ENCODE measurements at regions not wholly inside any gene's neighbourhood (a gene's known extent, or its start where the extent isn't known, plus 50 kb on each side); places are given as distances from the start of the nearest gene placed in this dataset.
"Not testable (repeated sequence)": the region's sequence is repeated elsewhere in the genome, so short reads cannot be mapped to it uniquely, and the experiment has no call there.

- intact Hi-C loops (cut with micrococcal nuclease; ENCODE audit: unreplicated experiment): no loop called here
- Histone ChIP-seq H3K36me3 (ENCODE audit: insufficient read depth, low read length, poor library complexity, severe bottlenecking) (no peaks in the 10 kb centered on the region), H3K4me1 (ENCODE audit: insufficient read depth, low read length, poor library complexity, severe bottlenecking) (peaks cover 12% of the 10 kb centered on the region), H3K27ac (ENCODE audit: low read depth, low read length, poor library complexity, severe bottlenecking) (no peak overlapping the region), H3K9me3 (ENCODE audit: low read depth, low read length, poor library complexity, severe bottlenecking) (no peaks in the 10 kb centered on the region), H3K4me3 (ENCODE audit: low read depth, low read length, poor library complexity, severe bottlenecking) (no peak overlapping the region), H3K27me3 (replicated peaks; ENCODE audit: insufficient read depth, low read depth, low read length, poor library complexity) (no peaks in the 10 kb centered on the region)
- TF ChIP-seq EZH2 (IDR thresholded peaks at IDR 0.05; ENCODE audit: borderline replicate concordance, low read depth, low read length, poor library complexity, severe bottlenecking) (no peak), CTCF (conservative IDR thresholded peaks at IDR 0.05; ENCODE audit: low read depth, low read length) (no peak)
- ChIA-PET POLR2A (ENCODE audit: low non-redundant PET) (no interaction called here), CTCF (no interaction called here)
- DNase-seq (ENCODE audit: low spot score): no peak
- BruUV-seq (replicated peaks): no TSS peak
Observed at GRCh38 chr2:7161501-7161900, 244.3 kb downstream of the RNF144A start.

GRCh38 chr2:7165736-7166135 lies 248.5 kb downstream of the RNF144A start:
- Histone ChIP-seq H3K4me3 (ENCODE audit: low read depth, low read length, poor library complexity, severe bottlenecking) (no peak overlapping the region), H3K27me3 (replicated peaks; ENCODE audit: insufficient read depth, low read depth, low read length, poor library complexity) (no peaks in the 10 kb centered on the region), H3K27ac (ENCODE audit: low read depth, low read length, poor library complexity, severe bottlenecking) (no peak overlapping the region), H3K4me1 (ENCODE audit: insufficient read depth, low read length, poor library complexity, severe bottlenecking) (peaks cover 20% of the 10 kb centered on the region), H3K36me3 (ENCODE audit: insufficient read depth, low read length, poor library complexity, severe bottlenecking) (no peaks in the 10 kb centered on the region), H3K9me3 (ENCODE audit: low read depth, low read length, poor library complexity, severe bottlenecking) (no peaks in the 10 kb centered on the region)
- TF ChIP-seq CTCF (conservative IDR thresholded peaks at IDR 0.05; ENCODE audit: low read depth, low read length): no peak
- TF ChIP-seq EZH2 (IDR thresholded peaks at IDR 0.05; ENCODE audit: borderline replicate concordance, low read depth, low read length, poor library complexity, severe bottlenecking): no peak
- POLR2A ChIA-PET (ENCODE audit: low non-redundant PET): no interaction called here
- intact Hi-C loops (cut with micrococcal nuclease; ENCODE audit: unreplicated experiment): no loop called here
- DNase-seq (ENCODE audit: low spot score): no peak
- no TSS peak for BruUV-seq (replicated peaks)
- CTCF ChIA-PET: no interaction called here

GRCh38 chr2:7167801-7168411 lies 250.7 kb downstream of the RNF144A start:
- Histone ChIP-seq H3K4me3 (ENCODE audit: low read depth, low read length, poor library complexity, severe bottlenecking) (no peak overlapping the region), H3K9me3 (ENCODE audit: low read depth, low read length, poor library complexity, severe bottlenecking) (no peaks in the 10 kb centered on the region), H3K36me3 (ENCODE audit: insufficient read depth, low read length, poor library complexity, severe bottlenecking) (no peaks in the 10 kb centered on the region), H3K4me1 (ENCODE audit: insufficient read depth, low read length, poor library complexity, severe bottlenecking) (peaks cover 20% of the 10 kb centered on the region), H3K27ac (ENCODE audit: low read depth, low read length, poor library complexity, severe bottlenecking) (no peak overlapping the region), H3K27me3 (replicated peaks; ENCODE audit: insufficient read depth, low read depth, low read length, poor library complexity) (no peaks in the 10 kb centered on the region)
- DNase-seq (ENCODE audit: low spot score): no peak
- no peak for TF ChIP-seq EZH2 (IDR thresholded peaks at IDR 0.05; ENCODE audit: borderline replicate concordance, low read depth, low read length, poor library complexity, severe bottlenecking)
- intact Hi-C loops (cut with micrococcal nuclease; ENCODE audit: unreplicated experiment): no loop called here
- no TSS peak for BruUV-seq (replicated peaks)
- CTCF ChIA-PET: no interaction called here
- POLR2A ChIA-PET (ENCODE audit: low non-redundant PET): no interaction called here

- POLR2A ChIA-PET (ENCODE audit: low non-redundant PET): no interaction called here
- BruUV-seq (replicated peaks): no TSS peak
- Histone ChIP-seq H3K27me3 (replicated peaks; ENCODE audit: insufficient read depth, low read depth, low read length, poor library complexity) (no peaks in the 10 kb centered on the region), H3K27ac (ENCODE audit: low read depth, low read length, poor library complexity, severe bottlenecking) (no peak overlapping the region), H3K4me3 (ENCODE audit: low read depth, low read length, poor library complexity, severe bottlenecking) (no peak overlapping the region), H3K9me3 (ENCODE audit: low read depth, low read length, poor library complexity, severe bottlenecking) (no peaks in the 10 kb centered on the region), H3K4me1 (ENCODE audit: insufficient read depth, low read length, poor library complexity, severe bottlenecking) (peaks cover 20% of the 10 kb centered on the region), H3K36me3 (ENCODE audit: insufficient read depth, low read length, poor library complexity, severe bottlenecking) (no peaks in the 10 kb centered on the region)
- DNase-seq (ENCODE audit: low spot score): no peak
- CTCF ChIA-PET: no interaction called here
- no peak for TF ChIP-seq EZH2 (IDR thresholded peaks at IDR 0.05; ENCODE audit: borderline replicate concordance, low read depth, low read length, poor library complexity, severe bottlenecking)
- TF ChIP-seq CTCF (conservative IDR thresholded peaks at IDR 0.05; ENCODE audit: low read depth, low read length): no peak
- intact Hi-C loops (cut with micrococcal nuclease; ENCODE audit: unreplicated experiment): no loop called here
Observed at GRCh38 chr2:7169593-7169992, 252.4 kb downstream of the RNF144A start.

- H3K36me3 ChIP-seq (ENCODE audit: insufficient read depth, low read length, poor library complexity, severe bottlenecking); H3K27me3 ChIP-seq (replicated peaks; ENCODE audit: insufficient read depth, low read depth, low read length, poor library complexity); CTCF ChIA-PET; H3K9me3 ChIP-seq (ENCODE audit: low read depth, low read length, poor library complexity, severe bottlenecking); POLR2A ChIA-PET (ENCODE audit: low non-redundant PET); DNase-seq (ENCODE audit: low spot score); intact Hi-C loops (cut with micrococcal nuclease; ENCODE audit: unreplicated experiment); H3K4me3 ChIP-seq (ENCODE audit: low read depth, low read length, poor library complexity, severe bottlenecking); H3K27ac ChIP-seq (ENCODE audit: low read depth, low read length, poor library complexity, severe bottlenecking); BruUV-seq (replicated peaks); H3K4me1 ChIP-seq (ENCODE audit: insufficient read depth, low read length, poor library complexity, severe bottlenecking): not testable (repeated sequence)
Observed at GRCh38 chr2:7178996-7179395, 261.8 kb downstream of the RNF144A start.
